Ovary (tissue), 7 donors: ENCODE measurements at regions not wholly inside any gene's neighbourhood (a gene's known extent, or its start where the extent isn't known, plus 50 kb on each side); places are given as distances from the start of the nearest gene placed in this dataset.

ENCODE experiments used
- DNase-seq, 5 donors: peaks; one replicate each; pipeline ENCODE4 v3.0.0-alpha.2; 2019 to 2020
- H3K27ac ChIP-seq, 2 donors: fragments of 200-600 bp; one replicate each; pipeline versions ENCODE4 v1.5.1 to v1.8.0; 2019 to 2022
- H3K27me3 ChIP-seq: fragments of 200-600 bp; one replicate; pipeline ENCODE4 v1.8.0; 2022
- H3K36me3 ChIP-seq: fragments of 200-600 bp; sonication (generic); one replicate; pipeline ENCODE4 v1.5.1; 2019
- H3K4me1 ChIP-seq: one replicate; pipeline ENCODE4 v1.8.1; 2013; ENCODE audit warnings: mild to moderate bottlenecking, moderate library complexity; ENCODE audit not compliant: insufficient read depth
- H3K4me3 ChIP-seq: fragments of 200-600 bp; sonication (generic); one replicate; pipeline ENCODE4 v1.5.1; 2017
- H3K9me3 ChIP-seq, 2 donors: fragments of 200-600 bp in 1 of 2; sonication (generic) in 1 of 2; one replicate each; pipeline versions ENCODE4 v1.5.1 to v1.8.1; 2013 to 2019; ENCODE audit warnings: mild to moderate bottlenecking in 1 of 2, moderate library complexity in 1 of 2
- EP300 ChIP-seq: sonication (generic); formaldehyde crosslinking; IDR thresholded peaks from one replicate; pipeline ENCODE4 v1.6.1; 2017; ENCODE audit warnings: antibody characterized with exemption
- POLR2A ChIP-seq: fragments of 450-650 bp; IDR thresholded peaks from one replicate; pipeline ENCODE4 v1.6.1; 2017; ENCODE audit warnings: antibody characterized with exemption, mild to moderate bottlenecking, moderate library complexity
- WGBS, 3 donors: extraction: QIAGEN DNeasy Blood & Tissue Kit in 1 of 3; methylation state at CpG; one replicate each; pipeline versions ENCODE4 v1.1.5 to v1.1.7; 2013 to 2017; 5-methylcytosine and 5-hydroxymethylcytosine counted together
- intact Hi-C, 4 donors: fragments of 100-400 bp; cut with DNase I; formaldehyde crosslinking; loops; one replicate each; pipeline versions ENCODE4 v1.11.0 to v1.15.1; 2022 to 2023
- TF ChIP-seq, protein P1 (sequence below), 3 donors: fragments of 450-650 bp in 2 of 3; fragments of 200-600 bp in 1 of 3; IDR thresholded peaks; one replicate each; pipeline versions ENCODE4 v1.5.1 to v1.8.0; 2016 to 2022; ENCODE audit warnings: antibody characterized with exemption in 3 of 3, mild to moderate bottlenecking in 1 of 3
- donor health status: DM: no; HTN: no; CAD: no; lungs with moderate emphysema.
- donor health status: DM: no; HTN: no; CAD: no.
- donor health status: Bipolar disorder and iron deficiency.
- donor health status: DM: no; HTN: no; CAD: no.
- donor health status: DM: yes; HTN: yes; CAD: no.

DNA sequence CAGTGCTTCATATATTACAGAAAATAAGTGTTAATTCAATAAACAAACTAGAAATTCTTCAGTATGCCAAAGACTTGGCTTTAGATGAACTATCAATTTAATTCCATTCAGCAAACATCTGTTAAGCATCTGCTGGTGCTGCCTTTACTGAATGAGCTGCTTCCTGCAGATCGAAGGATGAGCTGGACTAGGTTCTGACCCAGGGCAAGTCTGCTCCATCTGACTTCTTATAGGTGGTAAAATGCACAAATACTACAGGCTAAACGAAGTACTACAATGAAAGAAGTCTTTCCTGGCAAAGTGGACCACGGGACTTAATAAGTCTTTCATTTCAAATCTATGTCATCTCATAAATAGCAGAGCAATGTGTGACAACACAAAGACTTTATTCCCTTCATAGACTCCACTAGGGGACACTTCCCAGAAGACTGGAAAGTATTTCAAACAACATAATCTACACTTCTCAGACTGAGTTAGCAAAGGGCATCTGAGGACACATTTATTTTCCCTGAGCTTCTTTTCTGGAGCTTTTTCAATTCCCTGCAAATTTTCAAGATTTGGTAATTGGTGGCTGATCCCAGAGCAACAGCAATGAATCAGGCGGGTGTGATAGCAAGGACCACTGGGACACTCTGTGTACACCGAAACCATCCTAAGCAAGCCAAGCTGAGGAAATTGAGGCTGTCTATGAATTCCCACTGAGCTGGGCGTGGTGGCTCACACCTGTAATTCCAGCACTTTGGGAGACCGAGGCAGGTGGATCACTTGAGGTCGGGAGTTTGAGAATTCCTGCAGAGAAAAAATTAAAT, 108.9 kb upstream of the FRMD4A start:
- 54 to 59% (median 58%) methylated on average over 8 of the region's 8 CpGs for WGBS, 3 donors
- no peaks in the 10 kb centered on the region for H3K9me3 ChIP-seq
- no peaks in the 10 kb centered on the region for H3K27me3 ChIP-seq
- peaks cover 2% of the 10 kb centered on the region for H3K4me1 ChIP-seq
- no peaks in the 10 kb centered on the region for H3K36me3 ChIP-seq
- intact Hi-C loops = no loop called here
- H3K27ac ChIP-seq = no peak overlapping the region
- no peak for DNase-seq
- TF ChIP-seq, protein P1, sequence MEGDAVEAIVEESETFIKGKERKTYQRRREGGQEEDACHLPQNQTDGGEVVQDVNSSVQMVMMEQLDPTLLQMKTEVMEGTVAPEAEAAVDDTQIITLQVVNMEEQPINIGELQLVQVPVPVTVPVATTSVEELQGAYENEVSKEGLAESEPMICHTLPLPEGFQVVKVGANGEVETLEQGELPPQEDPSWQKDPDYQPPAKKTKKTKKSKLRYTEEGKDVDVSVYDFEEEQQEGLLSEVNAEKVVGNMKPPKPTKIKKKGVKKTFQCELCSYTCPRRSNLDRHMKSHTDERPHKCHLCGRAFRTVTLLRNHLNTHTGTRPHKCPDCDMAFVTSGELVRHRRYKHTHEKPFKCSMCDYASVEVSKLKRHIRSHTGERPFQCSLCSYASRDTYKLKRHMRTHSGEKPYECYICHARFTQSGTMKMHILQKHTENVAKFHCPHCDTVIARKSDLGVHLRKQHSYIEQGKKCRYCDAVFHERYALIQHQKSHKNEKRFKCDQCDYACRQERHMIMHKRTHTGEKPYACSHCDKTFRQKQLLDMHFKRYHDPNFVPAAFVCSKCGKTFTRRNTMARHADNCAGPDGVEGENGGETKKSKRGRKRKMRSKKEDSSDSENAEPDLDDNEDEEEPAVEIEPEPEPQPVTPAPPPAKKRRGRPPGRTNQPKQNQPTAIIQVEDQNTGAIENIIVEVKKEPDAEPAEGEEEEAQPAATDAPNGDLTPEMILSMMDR (IDR thresholded peaks at IDR 0.05) = no peak
- TF ChIP-seq EP300 (no peak), POLR2A (no peak)
- H3K4me3 ChIP-seq = no peak overlapping the region

DNA sequence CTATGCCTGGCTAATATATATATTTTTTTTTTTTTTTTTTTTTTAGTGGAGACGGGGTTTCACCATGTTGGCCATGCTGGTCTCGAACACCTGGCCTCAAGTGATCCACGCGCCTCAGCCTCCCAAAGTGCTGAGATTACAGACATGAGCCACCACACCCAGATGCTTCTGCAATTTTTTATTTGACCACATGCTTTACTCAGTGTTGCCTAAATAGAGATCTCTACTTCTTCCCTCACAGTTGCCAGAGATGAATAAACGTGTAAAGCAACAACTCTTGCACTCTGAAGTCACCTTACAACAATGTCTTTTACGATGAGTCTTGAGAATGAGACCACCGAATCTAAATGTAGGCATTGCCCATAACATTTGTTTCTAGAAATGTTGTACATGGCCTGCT, 107.9 kb upstream of the FRMD4A start:
- intact Hi-C loops = no loop called here
- H3K4me1 ChIP-seq = peaks cover 2% of the 10 kb centered on the region
- no peak for DNase-seq
- 44 to 73% (median 63%) methylated on average over 7 of the region's 7 CpGs for WGBS, 3 donors
- no peaks in the 10 kb centered on the region for H3K27me3 ChIP-seq
- no peaks in the 10 kb centered on the region for H3K9me3 ChIP-seq
- no peak overlapping the region for H3K4me3 ChIP-seq
- no peak overlapping the region for H3K27ac ChIP-seq
- H3K36me3 ChIP-seq = no peaks in the 10 kb centered on the region
- no peak for TF ChIP-seq EP300
- TF ChIP-seq, protein P1 (IDR thresholded peaks at IDR 0.05) = no peak

DNA sequence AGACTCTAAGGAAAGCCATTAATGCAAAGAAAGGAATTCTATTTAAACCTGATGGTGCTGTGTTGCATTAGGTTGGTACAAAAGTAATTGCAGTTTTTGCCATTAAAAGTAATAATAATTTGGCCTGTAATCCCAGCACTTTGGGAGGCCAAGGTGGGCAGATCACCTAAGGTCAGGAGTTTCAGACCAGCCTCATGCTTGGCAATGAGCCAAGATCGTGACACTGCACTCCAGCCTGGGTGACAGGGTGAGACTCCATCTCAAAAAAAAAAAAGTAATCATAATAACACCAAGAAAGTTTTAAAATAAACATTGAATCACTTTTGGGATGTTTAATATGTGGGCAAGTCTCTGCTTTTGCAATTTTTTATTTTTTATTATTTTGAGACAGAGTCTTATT, 107.3 kb upstream of the FRMD4A start:
- Histone ChIP-seq H3K27ac (no peak overlapping the region), H3K4me3 (no peak overlapping the region), H3K4me1 (peaks cover 2% of the 10 kb centered on the region), H3K36me3 (no peaks in the 10 kb centered on the region), H3K27me3 (no peaks in the 10 kb centered on the region), H3K9me3 (no peaks in the 10 kb centered on the region)
- DNase-seq = no peak
- intact Hi-C loops = no loop called here
- TF ChIP-seq EP300 = no peak
- TF ChIP-seq, protein P1 (IDR thresholded peaks at IDR 0.05) = no peak
- no peak for TF ChIP-seq POLR2A
- 8 to 30% (median 13%) methylated on average over 1 of the region's 1 CpG for WGBS, 3 donors

DNA sequence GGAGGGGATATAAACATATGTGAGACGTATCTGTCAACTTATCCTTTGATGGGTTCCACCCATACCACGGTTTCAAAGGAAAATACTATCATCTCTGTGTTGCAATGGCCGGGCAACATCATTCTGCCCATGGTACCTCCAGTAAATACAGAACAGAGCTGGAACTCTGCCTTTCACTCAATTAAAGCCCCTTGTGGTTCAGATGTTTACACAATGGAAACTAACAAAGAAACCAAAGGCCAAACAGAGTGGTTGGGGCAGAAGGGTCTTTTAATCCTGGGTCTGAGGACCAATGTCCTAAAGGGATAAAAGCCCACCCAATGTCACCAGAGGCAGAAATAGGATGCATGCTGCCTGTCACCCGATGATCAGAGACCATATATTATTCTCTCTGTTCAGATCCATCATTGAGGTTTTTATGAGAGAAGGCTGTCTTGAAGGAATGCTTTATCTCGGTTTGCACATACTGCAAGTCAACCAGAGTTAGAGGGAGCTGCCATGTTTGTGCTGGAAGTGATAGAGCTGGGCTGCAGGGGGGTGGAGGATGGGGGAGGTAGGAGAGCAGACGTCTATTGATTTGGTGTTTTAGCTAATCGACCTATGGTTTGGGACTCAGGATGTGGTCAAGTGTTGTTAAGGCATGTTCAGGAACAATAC, 105.4 kb upstream of the FRMD4A start:
- Histone ChIP-seq H3K4me3 (no peak overlapping the region), H3K27me3 (no peaks in the 10 kb centered on the region), H3K9me3 (no peaks in the 10 kb centered on the region), H3K27ac (no peak overlapping the region), H3K36me3 (no peaks in the 10 kb centered on the region), H3K4me1 (peaks cover 3% of the 10 kb centered on the region)
- intact Hi-C loops = no loop called here
- WGBS, 3 donors = 80 to 83% (median 80%) methylated on average over 7 of the region's 7 CpGs
- no peak for DNase-seq
- TF ChIP-seq, protein P1 (IDR thresholded peaks at IDR 0.05) = no peak
- TF ChIP-seq EP300 (no peak), POLR2A (no peak)
